GM12878 (cell line): ENCODE measurements at regions not wholly inside any gene's neighbourhood (a gene's known extent, or its start where the extent isn't known, plus 50 kb on each side); places are given as distances from the start of the nearest gene placed in this dataset.

Source experiments
- ATAC-seq: fragments of 200-7000 bp; cut with Tn5 transposase; 3 replicates; pipeline ENCODE4 v1.9.1; 2020; ENCODE audit warnings: mild to moderate bottlenecking, moderate library complexity
- BruUV-seq: library from RNA; stranded (reverse); fragments of 400-500 nt; replicated peaks from 2 replicates; lab custom pipeline; 2021; lab: Mats Ljungman, UMichigan
- CTCF ChIA-PET: fragments of 300-600 bp; sonication (Branson Sonifier 250); formaldehyde crosslinking; extraction: SDS; loops from one replicate; lab custom pipeline; 2021; ENCODE audit warnings: inconsistent platforms; lab: Yijun Ruan, JAX
- POLR2A ChIA-PET: fragments of 350-600 bp; formaldehyde crosslinking; extraction: SDS; loops from one replicate; lab custom pipeline; 2021; ENCODE audit warnings: inconsistent platforms; lab: Charles Lee
- RAD21 ChIA-PET: fragments of 300-600 bp; sonication (Branson Sonifier 250); formaldehyde crosslinking; loops from one replicate; lab custom pipeline; 2023; ENCODE audit warnings: antibody characterized with exemption; ENCODE audit not compliant: unreplicated experiment; lab: Charles Lee
- SMC1A ChIA-PET: fragments of 300-600 bp; sonication (Branson Sonifier 250); formaldehyde crosslinking; loops from one replicate; lab custom pipeline; 2023; ENCODE audit not compliant: unreplicated experiment, uncharacterized antibody; lab: Charles Lee
- DNase-seq: peaks from one replicate; pipeline ENCODE4 v3.0.0-alpha.2; 2011; ENCODE audit warnings: low read depth, low spot score
- FAIRE-seq: peaks from 3 replicates; lab custom pipeline; 2011; peaks lifted over from hg19 to GRCh38; lab: Jason Lieb, UNC
- H2AFZ ChIP-seq: 2 replicates; pipeline ENCODE4 v1.6.0; 2011; ENCODE audit warnings: low read depth, low read length, control low read depth; ENCODE audit not compliant: control insufficient read depth
- H3K27ac ChIP-seq: 2 replicates; pipeline ENCODE4 v1.5.1; 2011; ENCODE audit warnings: control low read depth; ENCODE audit not compliant: control insufficient read depth, insufficient read depth
- H3K27me3 ChIP-seq, 2 experiments: replicated peaks in 1 of 2; 2 replicates each; pipeline versions ENCODE4 v1.6.0 to v1.6.1; 2011; ENCODE audit warnings: low read length in 1 of 2; ENCODE audit not compliant: control insufficient read depth in 2 of 2, insufficient read depth in 2 of 2
- H3K36me3 ChIP-seq, 2 experiments: 2 replicates each; pipeline ENCODE4 v1.5.1; 2011; ENCODE audit warnings: low read length in 1 of 2; ENCODE audit not compliant: control insufficient read depth in 2 of 2, insufficient read depth in 2 of 2
- H3K4me1 ChIP-seq: 2 replicates; pipeline ENCODE4 v1.6.1; 2011; ENCODE audit warnings: mild to moderate bottlenecking, low read length, moderate library complexity, mixed read lengths; ENCODE audit not compliant: control insufficient read depth, insufficient read depth
- H3K4me2 ChIP-seq: 2 replicates; pipeline ENCODE4 v1.6.0; 2011; ENCODE audit warnings: control low read depth; ENCODE audit not compliant: control insufficient read depth, insufficient read depth
- H3K4me3 ChIP-seq: fragments of 200-600 bp; sonication (generic); 2 replicates; pipeline ENCODE4 v1.5.1; 2016
- H3K79me2 ChIP-seq: 2 replicates; pipeline ENCODE4 v1.6.0; 2011; ENCODE audit warnings: low read length; ENCODE audit not compliant: control insufficient read depth, insufficient read depth
- H3K9ac ChIP-seq: 2 replicates; pipeline ENCODE4 v1.8.0; 2011; ENCODE audit warnings: low read length, control low read depth, mixed read lengths; ENCODE audit not compliant: control insufficient read depth, insufficient read depth
- H3K9me3 ChIP-seq: replicated peaks from 3 replicates; pipeline ENCODE4 v1.5.1; 2011; ENCODE audit warnings: mild to moderate bottlenecking, low read length; ENCODE audit not compliant: control insufficient read depth, insufficient read depth
- H4K20me1 ChIP-seq: 2 replicates; pipeline ENCODE4 v1.6.0; 2011; ENCODE audit not compliant: control insufficient read depth, insufficient read depth
- ATF2 ChIP-seq: IDR thresholded peaks from 2 replicates; pipeline ENCODE4 v1.6.1; 2012; ENCODE audit warnings: low read length, inconsistent platforms
- ATF7 ChIP-seq: fragments of 450-650 bp; IDR thresholded peaks from 2 replicates; pipeline ENCODE4 v1.6.1; 2016; ENCODE audit warnings: low read depth, mild to moderate bottlenecking
- CREB1 ChIP-seq: IDR thresholded peaks from 2 replicates; pipeline ENCODE4 v1.6.1; 2012; ENCODE audit warnings: low read depth, mild to moderate bottlenecking, inconsistent platforms
- DPF2 ChIP-seq: fragments of 450-650 bp; IDR thresholded peaks from 2 replicates; pipeline ENCODE4 v1.6.1; 2017; ENCODE audit warnings: mild to moderate bottlenecking
- E2F4 ChIP-seq: IDR thresholded peaks from 2 replicates; pipeline ENCODE4 v1.6.1; 2012; ENCODE audit warnings: low read depth, low read length, improper control_type of control experiment
- EGR1 ChIP-seq, 2 experiments: IDR thresholded peaks; 1 replicate in 1 of 2; 2 replicates in 1 of 2; pipeline ENCODE4 v1.6.1; 2011 to 2012; ENCODE audit warnings: low read depth in 2 of 2, low read length in 2 of 2, borderline replicate concordance in 1 of 2, mild to moderate bottlenecking in 1 of 2, moderate library complexity in 1 of 2
- IRF4 ChIP-seq: IDR thresholded peaks from 2 replicates; pipeline ENCODE4 v1.6.1; 2011; ENCODE audit warnings: low read depth, low read length
- JUND ChIP-seq: IDR thresholded peaks from 2 replicates; pipeline ENCODE4 v1.6.1; 2012; ENCODE audit warnings: low read depth, mild to moderate bottlenecking, low read length, improper control_type of control experiment, moderate library complexity
- MAX ChIP-seq: IDR thresholded peaks from 2 replicates; pipeline ENCODE4 v1.6.1; 2012; ENCODE audit warnings: low read depth, low read length, improper control_type of control experiment
- MTA3 ChIP-seq: IDR thresholded peaks from 2 replicates; pipeline ENCODE4 v1.6.1; 2012; ENCODE audit warnings: low read length, inconsistent platforms, borderline replicate concordance
- PBX3 ChIP-seq: IDR thresholded peaks from 2 replicates; pipeline ENCODE4 v1.6.1; 2011; ENCODE audit warnings: mild to moderate bottlenecking, low read depth, low read length, moderate library complexity; ENCODE audit not compliant: insufficient replicate concordance
- RAD21 ChIP-seq: IDR thresholded peaks from 2 replicates; pipeline ENCODE4 v1.6.1; 2011; ENCODE audit warnings: mild to moderate bottlenecking, low read depth, low read length, moderate library complexity; ENCODE audit not compliant: insufficient read depth
- SPI1 ChIP-seq: IDR thresholded peaks from 2 replicates; pipeline ENCODE4 v1.6.1; 2011; ENCODE audit warnings: low read depth, mild to moderate bottlenecking, low read length, moderate library complexity, borderline replicate concordance; ENCODE audit not compliant: insufficient read depth
- SRF ChIP-seq, 2 experiments: IDR thresholded peaks; 2 replicates each; pipeline ENCODE4 v1.6.1; 2011; ENCODE audit warnings: low read depth in 2 of 2, low read length in 2 of 2, mild to moderate bottlenecking in 1 of 2, moderate library complexity in 1 of 2
- SUZ12 ChIP-seq: fragments of 200-600 bp; sonication (generic); IDR thresholded peaks from one replicate; pipeline ENCODE4 v1.6.1; 2018; ENCODE audit warnings: antibody characterized with exemption, mild to moderate bottlenecking; ENCODE audit not compliant: unreplicated experiment
- ZZZ3 ChIP-seq: IDR thresholded peaks from 2 replicates; pipeline ENCODE4 v1.6.1; 2011; ENCODE audit warnings: low read depth; ENCODE audit not compliant: control insufficient read depth, insufficient read length
- WGBS: methylation state at CpG from one replicate; pipeline ENCODE4 v1.1.6; 2016; ENCODE audit warnings: low lambda C conversion rate; ENCODE audit not compliant: insufficient replicate concordance, insufficient coverage; ENCODE audit errors: missing lambda C conversion rate; 5-methylcytosine and 5-hydroxymethylcytosine counted together
- in situ Hi-C: fragments of 300-500 bp; cut with MboI; formaldehyde crosslinking; loops from 9 replicates; pipeline ENCODE4 v1.14.3; 2018; ENCODE audit warnings: mixed read lengths
- intact Hi-C: fragments of 100-400 bp; cut with micrococcal nuclease; formaldehyde crosslinking; loops from one replicate; pipeline ENCODE4 v1.14.2; 2022; ENCODE audit not compliant: unreplicated experiment

GRCh38 chr13:29914581-29914980 lies 64.2 kb upstream of the UBL3 start (continued):
- TF ChIP-seq PBX3, result no peak

GRCh38 chr13:29911781-29912418 lies 61.5 kb upstream of the UBL3 start:
- no peak overlapping the region for H3K9ac ChIP-seq
- TF ChIP-seq CREB1 (no peak), MAX (no peak), SUZ12 (no peak), ATF2 (no peak), SPI1 (no peak), E2F4 (no peak), DPF2 (no peak), ZZZ3 (no peak), SRF (IDR thresholded peaks at IDR 0.05; ENCODE audit: low read depth in 2 of 2, low read length in 2 of 2) (no peak), JUND (no peak), ATF7 (no peak), EGR1 (IDR thresholded peaks at IDR 0.05; ENCODE audit: borderline replicate concordance in 1 of 2, low read depth in 2 of 2, low read length in 2 of 2) (no peak), IRF4 (no peak), MTA3 (no peak), RAD21 (no peak)
- TF ChIP-seq, all 136 proteins: peak for 0
- POLR2A ChIA-PET, result interaction anchor here (0.6 kb wide), 1 partner anchor 149 kb away, joined by 3 read pairs; no protein-coding TSS in a partner anchor
- H3K79me2 ChIP-seq, result no peaks in the 10 kb centered on the region
- H3K4me2 ChIP-seq, result no peak overlapping the region
- RAD21 ChIA-PET, result no interaction called here
- ATAC-seq (no peak), FAIRE-seq (no peak), DNase-seq (no peak)
- WGBS, result 37% methylated on average over 7 of the region's 7 CpGs
- H4K20me1 ChIP-seq, result no peaks in the 10 kb centered on the region
- H3K36me3 ChIP-seq, result no peaks in the 10 kb centered on the region
- no peak overlapping the region for H2AFZ ChIP-seq
- BruUV-seq, result no TSS peak
- in situ Hi-C loops, result no loop called here
- no peak overlapping the region for H3K4me3 ChIP-seq
- no peaks in the 10 kb centered on the region for H3K9me3 ChIP-seq
- CTCF ChIA-PET, result interaction anchor here (0.7 to 1.4 kb wide), 2 partner anchors 12 to 56 kb away, joined by 3 read pairs; no protein-coding TSS in a partner anchor
- no peaks in the 10 kb centered on the region; a peak in 1 of 4 replicates for H3K27me3 ChIP-seq
- H3K4me1 ChIP-seq, result peaks cover 11% of the 10 kb centered on the region; the same call in 1 of the 2 replicates
- SMC1A ChIA-PET, result interaction anchor here (0.6 kb wide), 1 partner anchor 106 kb away, joined by 3 read pairs; no protein-coding TSS in a partner anchor
- intact Hi-C loops, result loop anchor here (5.0 kb wide), 1 partner anchor 60 kb away; the partner anchor contains the start of gene UBL3
- no peak overlapping the region for H3K27ac ChIP-seq
